ENCODE measurements at regions not wholly inside any gene's neighbourhood (a gene's known extent, or its start where the extent isn't known, plus 50 kb on each side); places are given as distances from the start of the nearest gene placed in this dataset.

- Histone ChIP-seq H3K36me3 (ENCODE audit: insufficient read depth, low read length) (no peaks in the 10 kb centered on the region), H3K4me1 (ENCODE audit: insufficient read depth, low read length) (peaks cover 16% of the 10 kb centered on the region), H3K9me3 (ENCODE audit: insufficient read depth, low read depth, low read length) (no peaks in the 10 kb centered on the region), H3K4me3 (ENCODE audit: low read length) (no peak overlapping the region), H3K27me3 (ENCODE audit: insufficient read depth, low read length) (no peaks in the 10 kb centered on the region), H3K27ac (ENCODE audit: low read depth, low read length) (no peak overlapping the region), H3K9ac (ENCODE audit: low read depth, low read length) (no peak overlapping the region)
- WGBS: 83% methylated on average over 1 of the region's 3 CpGs
Measured at GRCh38 chr4:81555489-81555888, 83.8 kb upstream of the RASGEF1B start.

- Histone ChIP-seq H3K27me3 (ENCODE audit: insufficient read depth, low read length) (no peaks in the 10 kb centered on the region), H3K4me3 (ENCODE audit: low read length) (no peak overlapping the region), H3K9me3 (ENCODE audit: insufficient read depth, low read depth, low read length) (no peaks in the 10 kb centered on the region), H3K36me3 (ENCODE audit: insufficient read depth, low read length) (no peaks in the 10 kb centered on the region), H3K27ac (ENCODE audit: low read depth, low read length) (no peak overlapping the region), H3K9ac (ENCODE audit: low read depth, low read length) (no peak overlapping the region), H3K4me1 (ENCODE audit: insufficient read depth, low read length) (peaks cover 15% of the 10 kb centered on the region)
- WGBS: no CpG with 5 or more reads among the region's 1 CpG
Measured at GRCh38 chr4:81552086-81552485, 80.4 kb upstream of the RASGEF1B start.

- Histone ChIP-seq H3K9ac (ENCODE audit: low read depth, low read length) (no peak overlapping the region), H3K4me3 (ENCODE audit: low read length) (no peak overlapping the region), H3K27me3 (ENCODE audit: insufficient read depth, low read length) (no peaks in the 10 kb centered on the region), H3K9me3 (ENCODE audit: insufficient read depth, low read depth, low read length) (no peaks in the 10 kb centered on the region), H3K27ac (ENCODE audit: low read depth, low read length) (no peak overlapping the region), H3K4me1 (ENCODE audit: insufficient read depth, low read length) (peaks cover 2% of the 10 kb centered on the region), H3K36me3 (ENCODE audit: insufficient read depth, low read length) (no peaks in the 10 kb centered on the region)
- WGBS: 88% methylated on average over 5 of the region's 5 CpGs
Measured at GRCh38 chr4:81550388-81550859, 78.7 kb upstream of the RASGEF1B start.

- Histone ChIP-seq H3K27ac (ENCODE audit: low read depth, low read length) (no peak overlapping the region), H3K36me3 (ENCODE audit: insufficient read depth, low read length) (no peaks in the 10 kb centered on the region), H3K9ac (ENCODE audit: low read depth, low read length) (no peak overlapping the region), H3K27me3 (ENCODE audit: insufficient read depth, low read length) (no peaks in the 10 kb centered on the region), H3K4me3 (ENCODE audit: low read length) (no peak overlapping the region), H3K4me1 (ENCODE audit: insufficient read depth, low read length) (no peaks in the 10 kb centered on the region), H3K9me3 (ENCODE audit: insufficient read depth, low read depth, low read length) (no peaks in the 10 kb centered on the region)
- 66% methylated on average over 7 of the region's 7 CpGs for WGBS
Measured at GRCh38 chr4:81549984-81550383, 78.3 kb upstream of the RASGEF1B start.

- H3K27me3 ChIP-seq (ENCODE audit: insufficient read depth, low read length): no peaks in the 10 kb centered on the region
- no peaks in the 10 kb centered on the region for H3K9me3 ChIP-seq (ENCODE audit: insufficient read depth, low read depth, low read length)
- H3K27ac ChIP-seq (ENCODE audit: low read depth, low read length): no peak overlapping the region
- H3K36me3 ChIP-seq (ENCODE audit: insufficient read depth, low read length): no peaks in the 10 kb centered on the region
- no peak overlapping the region for H3K4me3 ChIP-seq (ENCODE audit: low read length)
- H3K4me1 ChIP-seq (ENCODE audit: insufficient read depth, low read length): no peaks in the 10 kb centered on the region
- WGBS: 97% methylated on average over 2 of the region's 2 CpGs
- H3K9ac ChIP-seq (ENCODE audit: low read depth, low read length): no peak overlapping the region
Measured at GRCh38 chr4:81546777-81547176, 75.1 kb upstream of the RASGEF1B start.

- Histone ChIP-seq H3K9ac (ENCODE audit: low read depth, low read length) (no peak overlapping the region), H3K4me3 (ENCODE audit: low read length) (no peak overlapping the region), H3K27me3 (ENCODE audit: insufficient read depth, low read length) (no peaks in the 10 kb centered on the region), H3K9me3 (ENCODE audit: insufficient read depth, low read depth, low read length) (no peaks in the 10 kb centered on the region), H3K27ac (ENCODE audit: low read depth, low read length) (no peak overlapping the region), H3K36me3 (ENCODE audit: insufficient read depth, low read length) (no peaks in the 10 kb centered on the region), H3K4me1 (ENCODE audit: insufficient read depth, low read length) (no peaks in the 10 kb centered on the region)
- WGBS: 86% methylated on average over 4 of the region's 4 CpGs
Measured at GRCh38 chr4:81541161-81541945, 69.6 kb upstream of the RASGEF1B start.

GRCh38 chr4:81538716-81539427, 67.2 kb upstream of the RASGEF1B start:
- no peaks in the 10 kb centered on the region for H3K36me3 ChIP-seq (ENCODE audit: insufficient read depth, low read length)
- no peak overlapping the region for H3K4me3 ChIP-seq (ENCODE audit: low read length)
- H3K4me1 ChIP-seq (ENCODE audit: insufficient read depth, low read length): no peaks in the 10 kb centered on the region
- no peaks in the 10 kb centered on the region for H3K9me3 ChIP-seq (ENCODE audit: insufficient read depth, low read depth, low read length)
- 89% methylated on average over 5 of the region's 6 CpGs for WGBS
- H3K27me3 ChIP-seq (ENCODE audit: insufficient read depth, low read length): no peaks in the 10 kb centered on the region
- H3K9ac ChIP-seq (ENCODE audit: low read depth, low read length): no peak overlapping the region
- no peak overlapping the region for H3K27ac ChIP-seq (ENCODE audit: low read depth, low read length)

GRCh38 chr4:81531410-81531809, 59.7 kb upstream of the RASGEF1B start:
- no peak overlapping the region for H3K27ac ChIP-seq (ENCODE audit: low read depth, low read length)
- H3K4me3 ChIP-seq (ENCODE audit: low read length): no peak overlapping the region
- WGBS: 40% methylated on average over 1 of the region's 2 CpGs
- no peaks in the 10 kb centered on the region for H3K36me3 ChIP-seq (ENCODE audit: insufficient read depth, low read length)
- H3K9ac ChIP-seq (ENCODE audit: low read depth, low read length): no peak overlapping the region
- H3K27me3 ChIP-seq (ENCODE audit: insufficient read depth, low read length): no peaks in the 10 kb centered on the region
- no peaks in the 10 kb centered on the region for H3K4me1 ChIP-seq (ENCODE audit: insufficient read depth, low read length)
- H3K9me3 ChIP-seq (ENCODE audit: insufficient read depth, low read depth, low read length): peaks cover 16% of the 10 kb centered on the region; the same call in 1 of the 2 replicates

GRCh38 chr4:81528979-81529378, 57.3 kb upstream of the RASGEF1B start:
- WGBS: 95% methylated on average over 3 of the region's 3 CpGs
- no peak overlapping the region for H3K4me3 ChIP-seq (ENCODE audit: low read length)
- no peak overlapping the region for H3K27ac ChIP-seq (ENCODE audit: low read depth, low read length)
- H3K9me3 ChIP-seq (ENCODE audit: insufficient read depth, low read depth, low read length): peaks cover 17% of the 10 kb centered on the region; the same call in 1 of the 2 replicates
- no peaks in the 10 kb centered on the region for H3K4me1 ChIP-seq (ENCODE audit: insufficient read depth, low read length)
- H3K27me3 ChIP-seq (ENCODE audit: insufficient read depth, low read length): no peaks in the 10 kb centered on the region
- no peaks in the 10 kb centered on the region for H3K36me3 ChIP-seq (ENCODE audit: insufficient read depth, low read length)
- H3K9ac ChIP-seq (ENCODE audit: low read depth, low read length): no peak overlapping the region

- Histone ChIP-seq H3K4me3 (ENCODE audit: low read length) (no peak overlapping the region), H3K9ac (ENCODE audit: low read depth, low read length) (no peak overlapping the region), H3K27ac (ENCODE audit: low read depth, low read length) (no peak overlapping the region), H3K27me3 (ENCODE audit: insufficient read depth, low read length) (no peaks in the 10 kb centered on the region), H3K4me1 (ENCODE audit: insufficient read depth, low read length) (no peaks in the 10 kb centered on the region), H3K36me3 (ENCODE audit: insufficient read depth, low read length) (no peaks in the 10 kb centered on the region), H3K9me3 (ENCODE audit: insufficient read depth, low read depth, low read length) (peaks cover 17% of the 10 kb centered on the region; the same call in 1 of the 2 replicates)
- WGBS: 94% methylated on average over 2 of the region's 2 CpGs
Measured at GRCh38 chr4:81528200-81528599, 56.5 kb upstream of the RASGEF1B start.

- 89% methylated on average over 1 of the region's 1 CpG for WGBS
- Histone ChIP-seq H3K9me3 (ENCODE audit: insufficient read depth, low read depth, low read length) (peaks cover 17% of the 10 kb centered on the region; the same call in 1 of the 2 replicates), H3K4me3 (ENCODE audit: low read length) (no peak overlapping the region), H3K36me3 (ENCODE audit: insufficient read depth, low read length) (no peaks in the 10 kb centered on the region), H3K27ac (ENCODE audit: low read depth, low read length) (no peak overlapping the region), H3K9ac (ENCODE audit: low read depth, low read length) (no peak overlapping the region), H3K4me1 (ENCODE audit: insufficient read depth, low read length) (no peaks in the 10 kb centered on the region), H3K27me3 (ENCODE audit: insufficient read depth, low read length) (no peaks in the 10 kb centered on the region)
Measured at GRCh38 chr4:81527709-81528108, 56.0 kb upstream of the RASGEF1B start.

Measured in HUES64 (cell line).